ENCODE measurements at regions not wholly inside any gene's neighbourhood (a gene's known extent, or its start where the extent isn't known, plus 50 kb on each side); places are given as distances from the start of the nearest gene placed in this dataset.

DNA sequence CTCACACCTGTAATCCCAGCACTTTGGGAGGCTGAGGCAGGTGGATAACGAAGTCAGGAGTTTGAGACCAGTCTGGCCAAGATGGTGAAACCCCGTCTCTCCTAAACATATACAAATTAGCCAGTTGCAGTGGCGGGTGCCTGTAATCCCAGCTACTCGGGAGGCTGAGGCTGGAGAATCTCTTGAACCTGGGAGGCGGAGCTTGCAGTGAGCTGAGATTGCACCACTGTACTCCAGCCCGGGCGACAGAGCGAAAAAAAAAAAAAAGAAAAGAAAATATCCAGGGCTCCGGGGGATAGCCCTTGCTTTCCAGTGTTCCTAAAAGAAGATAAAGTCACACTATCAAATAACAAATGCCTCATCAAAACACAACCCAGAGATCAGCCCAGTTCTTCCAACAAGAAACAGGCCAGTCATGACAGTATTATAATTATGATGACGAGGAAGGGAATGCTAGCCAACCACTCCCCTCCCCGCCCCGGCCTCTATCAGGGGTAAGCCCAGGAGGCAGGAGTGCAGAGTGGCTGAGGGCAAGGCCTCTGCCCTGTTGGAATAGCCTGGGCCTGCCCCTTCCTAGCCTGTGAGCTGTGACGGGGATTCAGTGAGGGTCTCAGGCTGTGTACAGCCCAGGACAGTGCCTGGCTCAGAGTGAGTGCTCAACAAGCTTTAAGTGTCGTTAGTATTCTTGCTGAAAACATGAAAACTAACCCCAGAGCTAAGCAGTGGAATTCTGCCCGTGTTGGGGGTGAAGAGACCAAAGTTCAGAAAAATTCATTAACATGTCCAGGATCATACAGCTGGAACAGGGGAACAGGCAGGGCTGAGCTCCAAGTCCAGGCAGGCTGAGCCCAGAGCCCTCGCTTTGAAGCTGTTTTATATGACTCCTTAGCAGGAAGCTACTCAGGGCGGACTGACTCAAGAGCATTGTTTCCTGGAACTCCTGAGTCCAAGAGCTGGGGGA, 54.3 kb downstream of the FAM241B start:
- no peak for DNase-seq (ENCODE audit: low read depth, low spot score)
- in situ Hi-C loops (cut with HindIII; ENCODE audit: low pct_unique_long_range_greater_than_20kb, low sequenced_read_pairs), result no loop called here

DNA sequence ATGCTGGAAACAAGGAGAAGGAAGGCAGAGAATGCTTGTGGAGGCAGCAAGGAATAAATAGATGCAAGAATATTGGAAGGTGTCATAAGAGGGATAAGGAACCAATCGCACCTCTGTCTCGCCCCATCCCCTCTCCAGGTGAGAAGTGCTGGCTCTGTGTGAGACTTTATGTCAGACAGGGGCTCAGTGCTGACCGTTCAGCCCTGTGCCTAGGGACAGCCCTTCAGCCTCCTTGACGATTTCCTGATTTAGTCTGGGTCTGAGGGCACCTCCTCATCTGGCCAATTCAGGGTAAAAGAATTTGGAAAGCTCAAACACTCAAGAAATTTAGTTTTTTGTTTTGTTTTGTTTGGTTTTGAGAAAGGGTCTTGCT, 54.9 kb downstream of the FAM241B start:
- in situ Hi-C loops (cut with HindIII; ENCODE audit: low pct_unique_long_range_greater_than_20kb, low sequenced_read_pairs), result no loop called here
- no peak for DNase-seq (ENCODE audit: low read depth, low spot score)

DNA sequence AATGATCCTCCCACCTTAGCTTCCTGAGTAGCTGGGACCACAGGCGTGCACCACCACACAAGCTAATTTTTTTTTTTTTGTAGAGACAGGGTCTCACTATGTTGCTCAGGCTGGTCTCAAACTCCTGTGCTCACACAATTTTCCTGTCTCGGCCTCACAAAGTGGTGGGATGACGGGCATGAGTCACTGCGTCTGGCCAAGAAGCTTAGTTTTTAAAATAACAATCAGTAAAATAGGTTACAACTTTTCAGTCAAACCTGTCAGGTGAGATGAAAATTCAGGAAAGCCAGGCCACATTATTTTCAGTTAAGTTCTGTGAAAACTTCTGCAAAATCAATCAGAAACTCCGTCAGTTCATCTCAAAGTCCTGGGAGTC, 55.4 kb downstream of the FAM241B start:
- in situ Hi-C loops (cut with HindIII; ENCODE audit: low pct_unique_long_range_greater_than_20kb, low sequenced_read_pairs), result no loop called here
- DNase-seq (ENCODE audit: low read depth, low spot score), result no peak

DNA sequence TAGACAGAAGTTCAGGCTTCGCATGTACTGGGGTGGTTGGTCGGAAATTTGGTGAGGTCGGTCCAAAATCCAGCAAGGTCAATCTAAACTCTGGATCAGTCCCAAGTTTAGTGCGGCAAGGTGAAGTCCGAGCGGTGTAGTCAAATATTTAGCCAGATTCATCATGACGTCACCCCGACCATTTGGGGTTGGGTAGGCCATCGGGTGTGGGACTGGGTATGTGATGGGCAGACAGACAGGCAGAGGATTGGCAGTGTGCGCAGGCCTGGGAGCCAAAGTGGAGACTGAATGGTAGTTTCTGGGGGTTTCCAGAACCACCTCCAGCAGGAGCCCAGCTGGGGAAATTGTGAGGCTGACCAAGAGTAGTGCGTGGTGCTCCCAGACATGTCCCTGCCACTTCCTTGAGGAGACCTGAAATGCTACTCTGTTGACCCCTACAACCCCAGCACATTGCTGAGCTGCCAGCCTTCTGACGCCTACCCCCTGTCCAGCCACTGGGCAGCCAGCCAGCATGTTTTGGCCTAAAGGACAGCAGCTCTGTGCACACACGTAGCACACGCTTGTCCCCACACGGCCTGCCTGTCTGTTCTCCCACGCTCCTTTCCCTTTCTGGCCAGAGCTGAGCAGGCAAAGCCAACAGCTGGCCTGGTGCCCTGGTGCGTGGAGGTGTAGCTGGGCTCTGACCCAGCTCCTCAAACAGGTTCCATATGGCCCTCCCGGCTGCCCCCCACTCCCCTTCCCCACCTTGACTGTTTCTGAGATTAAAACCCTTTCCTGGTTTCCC, 55.9 kb downstream of the FAM241B start:
- no peak for DNase-seq (ENCODE audit: low read depth, low spot score)
- in situ Hi-C loops (cut with HindIII; ENCODE audit: low pct_unique_long_range_greater_than_20kb, low sequenced_read_pairs), result no loop called here

DNA sequence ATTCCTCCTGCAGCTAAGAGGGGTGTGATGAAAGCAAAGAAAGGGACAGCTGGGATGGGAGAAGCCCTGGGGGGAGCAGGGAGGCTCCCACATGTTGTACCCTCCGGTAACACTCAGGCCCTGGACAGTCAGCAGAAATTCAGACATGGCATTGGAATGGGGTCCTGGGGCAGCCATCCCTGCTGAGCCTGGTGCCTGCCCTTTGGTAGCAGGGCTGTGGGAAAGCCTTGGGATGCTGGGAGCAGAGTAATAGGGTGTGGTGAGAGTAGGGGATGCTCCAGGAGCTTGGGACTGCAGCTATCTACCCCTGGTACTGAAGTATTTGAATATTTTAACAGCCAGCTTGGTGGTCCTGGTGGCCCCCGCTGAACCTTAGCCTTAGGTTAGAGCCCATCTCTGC, 56.8 kb downstream of the FAM241B start:
- no peak for DNase-seq (ENCODE audit: low read depth, low spot score)
- in situ Hi-C loops (cut with HindIII; ENCODE audit: low pct_unique_long_range_greater_than_20kb, low sequenced_read_pairs), result no loop called here

DNA sequence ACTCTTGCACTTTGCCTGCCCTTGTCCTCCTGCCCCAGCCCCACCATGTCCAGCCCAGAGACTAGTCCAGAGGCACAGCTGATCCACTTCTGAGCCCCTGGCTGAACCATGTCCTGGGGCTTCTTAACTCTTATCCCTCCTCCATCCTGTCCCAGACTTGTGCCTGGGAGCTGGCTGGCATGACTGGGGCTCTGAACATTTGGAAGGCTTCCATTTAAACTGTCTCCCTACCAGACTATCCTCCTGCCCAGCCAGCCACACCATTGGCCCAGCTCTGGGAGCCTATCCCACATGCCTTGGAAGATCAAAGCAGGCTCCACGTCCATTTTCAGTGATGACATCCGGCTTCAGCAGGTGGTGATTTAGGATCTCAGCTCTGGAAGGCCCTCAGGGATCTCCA, 57.4 kb downstream of the FAM241B start:
- DNase-seq (ENCODE audit: low read depth, low spot score), result no peak
- in situ Hi-C loops (cut with HindIII; ENCODE audit: low pct_unique_long_range_greater_than_20kb, low sequenced_read_pairs), result no loop called here

DNA sequence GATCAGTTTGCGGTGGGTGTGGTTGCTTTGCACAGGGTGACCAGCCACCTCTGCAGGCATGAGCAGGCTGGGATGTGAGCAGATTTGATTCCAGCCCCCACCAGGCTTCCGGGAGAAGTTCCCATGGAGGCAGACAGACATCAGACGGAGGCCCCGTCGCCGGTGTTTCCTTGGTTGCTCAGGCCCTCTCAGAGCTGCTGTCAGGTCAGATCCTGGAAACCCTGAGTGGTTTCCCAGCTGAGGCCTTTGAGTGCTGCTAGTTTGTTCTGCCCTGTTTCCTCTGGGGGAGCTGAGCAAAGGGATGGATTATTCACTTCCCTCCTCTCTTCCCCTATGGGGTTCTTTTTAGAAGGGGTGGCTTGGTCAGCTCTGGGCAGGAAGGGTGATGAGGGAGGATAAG, 62.2 kb downstream of the FAM241B start:
- no peak for DNase-seq (ENCODE audit: low read depth, low spot score)
- in situ Hi-C loops (cut with HindIII; ENCODE audit: low pct_unique_long_range_greater_than_20kb, low sequenced_read_pairs), result no loop called here

DNA sequence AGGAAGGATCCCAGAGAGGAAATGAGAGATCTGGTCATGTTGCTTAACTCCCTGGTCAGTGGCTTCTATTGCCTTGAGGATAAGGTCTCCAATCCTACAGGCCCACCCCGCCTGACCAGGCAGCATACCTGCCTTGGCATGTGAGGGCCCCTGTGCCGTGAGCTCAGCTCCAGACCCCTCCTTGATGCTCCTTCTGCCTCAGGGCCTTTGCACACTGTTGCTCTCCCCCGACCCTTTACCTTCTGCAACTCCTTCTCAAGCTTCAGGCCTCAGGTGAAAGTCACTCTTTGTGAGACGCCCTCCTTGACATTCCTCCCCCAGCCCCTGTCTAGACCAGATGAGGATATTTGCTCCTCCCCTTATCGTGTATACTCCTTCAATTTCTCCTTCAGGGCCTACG, 62.8 kb downstream of the FAM241B start:
- in situ Hi-C loops (cut with HindIII; ENCODE audit: low pct_unique_long_range_greater_than_20kb, low sequenced_read_pairs), result no loop called here
- no peak for DNase-seq (ENCODE audit: low read depth, low spot score)

DNA sequence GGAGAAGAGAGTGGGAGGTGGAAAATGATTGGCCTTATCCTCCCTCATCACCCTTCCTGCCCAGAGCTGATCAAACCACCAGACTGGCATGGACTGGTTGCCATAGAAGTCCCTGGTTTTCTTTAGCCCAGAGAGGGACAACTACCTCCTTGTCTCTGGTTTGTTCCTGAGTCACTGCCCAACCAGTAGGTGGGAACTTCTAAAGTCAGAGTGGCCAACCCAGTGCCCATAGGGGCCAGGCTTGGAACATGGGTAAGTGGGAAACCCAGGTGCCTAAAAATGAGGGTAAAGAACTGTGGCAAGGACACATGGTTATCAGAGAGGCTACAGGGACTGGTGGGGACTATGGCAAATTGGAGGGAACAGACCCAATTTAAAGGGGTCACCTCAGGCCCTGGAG, 63.8 kb downstream of the FAM241B start:
- no peak for DNase-seq (ENCODE audit: low read depth, low spot score)
- in situ Hi-C loops (cut with HindIII; ENCODE audit: low pct_unique_long_range_greater_than_20kb, low sequenced_read_pairs), result no loop called here

DNA sequence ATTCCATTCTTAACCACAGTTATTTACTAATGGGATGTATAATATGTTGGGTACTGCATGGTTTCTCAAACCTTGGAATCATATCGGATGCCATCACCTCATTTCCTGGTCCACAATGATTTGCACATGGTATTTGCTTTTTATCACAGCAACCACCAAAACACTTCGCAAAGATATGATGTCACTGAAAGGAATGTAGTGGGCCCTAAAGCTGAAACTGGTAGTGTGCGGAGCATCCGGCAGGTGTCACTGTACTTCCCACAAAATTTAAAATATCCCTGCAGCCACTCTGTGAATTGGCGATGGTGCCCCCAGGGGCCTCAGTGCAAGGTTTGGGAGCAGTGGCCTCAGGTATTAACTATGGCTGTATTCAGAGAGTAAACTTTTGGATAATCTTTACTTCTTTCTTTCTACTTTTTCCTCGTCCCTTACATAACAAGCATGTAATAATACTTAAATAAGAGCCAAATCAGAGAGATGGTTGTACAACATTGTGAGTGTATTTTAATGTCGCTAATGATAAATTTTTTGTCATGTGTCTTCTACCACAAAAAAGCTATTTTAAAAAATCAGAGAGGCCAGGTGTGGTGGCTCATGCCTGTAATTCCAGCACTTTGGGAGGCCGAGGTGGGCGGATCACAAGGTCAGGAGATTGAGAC, 66.2 kb downstream of the FAM241B start:
- DNase-seq (ENCODE audit: low read depth, low spot score), result peak; percentile 72
- in situ Hi-C loops (cut with HindIII; ENCODE audit: low pct_unique_long_range_greater_than_20kb, low sequenced_read_pairs), result no loop called here

DNA sequence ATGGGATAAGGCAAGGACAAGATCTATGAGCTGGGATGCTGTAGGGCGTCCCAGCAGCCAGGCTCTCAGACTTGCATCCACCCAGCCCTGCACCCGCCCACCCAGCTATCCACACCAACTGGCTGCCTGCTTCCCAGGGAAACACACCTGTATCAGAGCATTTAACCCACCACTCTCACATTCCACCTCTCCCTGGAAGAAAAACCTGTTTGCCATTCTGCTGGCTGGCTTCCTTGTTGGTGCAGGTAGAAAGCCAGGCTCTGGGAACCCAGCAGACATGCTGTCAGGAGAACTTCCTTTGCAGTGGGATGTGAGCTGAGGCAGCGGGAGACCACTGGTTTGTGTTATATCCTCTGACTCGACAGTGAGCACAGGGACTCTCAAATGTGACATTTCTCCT, 67.0 kb downstream of the FAM241B start:
- no peak for DNase-seq (ENCODE audit: low read depth, low spot score)
- in situ Hi-C loops (cut with HindIII; ENCODE audit: low pct_unique_long_range_greater_than_20kb, low sequenced_read_pairs), result no loop called here

DNA sequence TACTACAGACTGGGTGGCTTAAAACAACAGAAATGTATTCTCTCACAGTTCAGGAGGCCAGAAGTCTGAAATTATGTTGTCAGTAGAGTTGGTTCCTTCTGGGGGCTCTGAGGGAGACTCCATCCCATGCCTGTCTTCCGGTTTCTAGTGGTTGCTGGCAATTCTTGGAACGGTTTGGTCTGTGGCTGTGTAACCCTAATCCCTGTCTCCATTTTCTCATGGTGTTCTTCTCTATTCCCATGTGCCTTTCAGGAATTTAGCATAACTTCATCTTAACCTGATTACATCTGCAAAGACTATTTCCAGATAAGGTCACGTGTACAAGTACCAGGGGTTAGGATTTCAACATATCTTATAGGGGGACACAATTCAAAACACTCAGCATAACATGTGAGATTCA, 73.2 kb downstream of the FAM241B start:
- no peak for DNase-seq (ENCODE audit: low read depth, low spot score)
- in situ Hi-C loops (cut with HindIII; ENCODE audit: low pct_unique_long_range_greater_than_20kb, low sequenced_read_pairs), result no loop called here

DNA sequence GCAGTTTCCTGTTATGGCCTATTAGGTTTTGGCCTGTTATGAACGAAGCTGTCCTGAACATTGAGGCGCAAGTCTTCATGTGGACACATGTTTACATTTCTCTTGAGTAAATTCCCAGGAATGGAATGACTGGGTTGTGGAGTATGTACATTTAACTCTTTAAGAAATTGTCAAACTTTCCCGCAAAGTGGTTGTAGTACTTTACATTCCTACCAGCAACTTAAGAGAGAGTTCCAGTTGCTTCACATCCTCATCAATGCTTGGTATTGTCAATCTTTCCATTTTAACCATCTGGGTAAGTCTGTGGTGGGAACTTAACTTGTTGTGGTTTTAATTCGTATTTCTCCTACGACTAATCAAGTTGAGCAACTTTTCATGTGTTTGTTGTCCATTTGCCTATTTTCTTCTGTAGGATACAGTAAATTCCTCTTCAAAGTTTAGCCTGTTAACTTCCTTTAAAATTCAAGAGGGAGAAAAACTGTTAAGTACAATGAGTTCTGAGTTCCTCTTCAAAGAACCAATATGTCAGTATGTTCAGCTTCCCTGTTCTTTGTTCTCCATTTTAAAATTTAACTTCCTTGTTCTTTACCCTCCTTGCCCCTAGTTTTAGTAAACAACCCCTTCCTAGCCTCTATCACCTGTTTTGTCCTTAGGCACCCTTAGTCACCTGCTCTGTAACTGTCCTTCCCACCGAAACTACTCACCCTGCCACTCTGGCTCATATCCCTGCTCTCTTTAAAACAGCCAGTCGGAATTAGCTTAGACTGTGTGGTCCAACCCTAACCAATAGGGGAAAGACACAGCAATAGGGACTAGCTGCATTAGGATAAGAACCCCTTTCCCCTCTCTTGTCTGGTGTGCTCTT, 74.0 kb downstream of the FAM241B start:
- DNase-seq (ENCODE audit: low read depth, low spot score), result peak; percentile 4
- in situ Hi-C loops (cut with HindIII; ENCODE audit: low pct_unique_long_range_greater_than_20kb, low sequenced_read_pairs), result no loop called here

DNA sequence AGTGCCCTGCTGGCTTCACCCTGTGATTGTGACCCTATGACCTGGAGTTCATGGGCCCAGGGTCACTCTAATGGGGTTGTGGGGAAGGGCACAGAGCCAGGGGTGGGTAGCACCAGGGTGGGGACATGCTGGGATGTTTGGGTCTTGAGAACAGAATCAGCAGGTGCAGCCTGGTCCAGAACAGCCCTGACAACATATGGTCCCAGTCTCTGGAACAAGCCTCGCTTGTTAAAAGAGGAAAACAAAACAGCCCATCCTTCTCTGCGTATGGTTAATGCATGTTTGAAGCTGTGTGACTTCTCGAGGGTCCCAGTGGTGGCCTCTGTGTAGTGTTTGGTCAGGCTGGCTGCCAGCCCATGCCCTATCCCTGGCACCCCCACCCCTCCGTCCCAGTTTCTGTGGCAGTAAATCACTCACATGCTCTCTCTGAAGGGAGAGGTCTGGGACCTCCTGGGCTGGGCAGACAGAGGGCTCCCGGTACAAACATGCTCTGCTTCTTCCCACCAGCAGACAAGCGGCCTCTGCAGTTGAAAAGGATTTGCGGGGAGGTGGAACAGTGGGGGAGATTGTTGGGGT, 79.4 kb downstream of the FAM241B start:
- no peak for DNase-seq (ENCODE audit: low read depth, low spot score)
- in situ Hi-C loops (cut with HindIII; ENCODE audit: low pct_unique_long_range_greater_than_20kb, low sequenced_read_pairs), result no loop called here

DNA sequence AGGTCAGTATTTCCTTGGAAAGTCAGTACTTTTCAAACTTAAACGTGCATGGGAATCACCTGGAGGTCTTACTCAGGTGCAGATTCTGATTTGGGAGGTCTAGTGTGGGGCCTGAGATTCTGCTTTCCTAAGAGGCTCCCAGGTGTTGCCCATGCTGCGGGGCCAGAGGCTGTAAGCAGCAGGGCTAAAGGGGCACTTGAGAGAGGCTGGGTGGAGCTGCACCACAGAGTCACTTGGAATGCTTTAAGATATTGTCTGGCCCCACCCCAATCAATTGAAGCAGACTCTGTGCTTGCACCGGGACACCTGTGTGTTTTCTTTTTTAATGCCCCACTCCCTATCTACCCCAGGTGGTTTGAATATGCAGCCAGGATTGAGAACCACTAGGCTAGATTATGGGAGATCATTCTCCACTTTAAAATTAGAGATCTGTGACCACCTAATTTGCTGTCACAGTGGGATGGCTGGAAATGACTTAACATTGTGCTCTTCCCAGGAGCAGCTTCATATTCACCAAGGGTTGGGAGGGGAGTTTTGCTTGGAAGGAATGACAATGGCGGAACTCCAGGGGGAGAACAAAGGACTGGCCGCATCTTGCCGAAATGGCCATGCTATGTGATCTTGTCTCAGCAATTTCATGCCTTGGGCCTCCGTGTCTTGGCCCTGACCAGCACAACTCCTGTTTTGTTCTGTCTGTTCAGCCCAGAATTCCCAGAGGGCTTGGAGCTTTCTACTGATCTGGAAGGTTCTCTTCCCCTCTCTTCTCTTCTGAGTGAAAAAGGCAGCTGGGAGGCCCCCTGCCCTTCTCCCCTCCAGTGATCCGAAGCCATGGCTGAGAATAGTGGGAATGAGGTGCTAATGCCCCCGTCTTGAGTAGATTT, 80.2 kb downstream of the FAM241B start:
- in situ Hi-C loops (cut with HindIII; ENCODE audit: low pct_unique_long_range_greater_than_20kb, low sequenced_read_pairs), result no loop called here
- no peak for DNase-seq (ENCODE audit: low read depth, low spot score)

DNA sequence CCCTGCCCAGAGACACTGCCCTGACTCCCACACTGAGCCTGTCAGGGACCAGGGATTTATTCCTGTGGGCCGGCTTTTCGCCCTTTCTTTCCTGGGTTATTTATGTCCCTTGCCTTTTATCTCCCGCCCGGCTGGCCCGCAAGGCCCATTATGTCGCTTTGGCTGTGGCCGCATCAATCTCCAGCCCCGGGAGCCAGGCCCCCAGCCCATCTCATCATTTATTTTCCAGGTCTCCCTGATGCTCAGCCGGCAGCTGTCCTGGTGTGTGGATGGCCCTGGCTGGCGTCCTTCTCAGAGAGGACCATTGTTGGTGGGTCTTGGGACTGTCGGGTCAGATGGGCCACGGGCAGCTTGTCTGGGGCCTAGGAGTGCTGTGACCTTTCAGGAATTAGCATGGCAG, 82.3 kb downstream of the FAM241B start:
- DNase-seq (ENCODE audit: low read depth, low spot score), result no peak
- in situ Hi-C loops (cut with HindIII; ENCODE audit: low pct_unique_long_range_greater_than_20kb, low sequenced_read_pairs), result no loop called here
